Panc1 (cell line): ENCODE measurements at regions not wholly inside any gene's neighbourhood (a gene's known extent, or its start where the extent isn't known, plus 50 kb on each side); places are given as distances from the start of the nearest gene placed in this dataset.

Experiments
- ATAC-seq: fragments of 200-7000 bp; cut with Tn5 transposase; 2 replicates; pipeline ENCODE4 v1.9.1; 2020; ENCODE audit warnings: mild to moderate bottlenecking, moderate library complexity
- BruUV-seq: library from RNA; stranded (reverse); fragments of 400-500 nt; replicated peaks from 2 replicates; lab custom pipeline; 2021; lab: Mats Ljungman, UMichigan
- CTCF ChIA-PET: fragments of 300-600 bp; sonication (Branson Sonifier 250); formaldehyde crosslinking; loops from one replicate; lab custom pipeline; 2022; ENCODE audit warnings: antibody characterized with exemption; lab: Charles Lee
- POLR2A ChIA-PET: fragments of 300-600 bp; sonication (Branson Sonifier 250); formaldehyde crosslinking; loops from one replicate; lab custom pipeline; 2022; ENCODE audit warnings: antibody characterized with exemption; lab: Charles Lee
- DNase-seq: peaks from one replicate; pipeline ENCODE4 v3.0.0-alpha.2; 2010; ENCODE audit warnings: low read depth, low spot score
- H3K27ac ChIP-seq: 2 replicates; pipeline ENCODE4 v1.5.1; 2011; ENCODE audit warnings: mild to moderate bottlenecking, low read length, inconsistent platforms
- H3K27me3 ChIP-seq: fragments of 200-500 bp; sonication (Bioruptor generic); 2 replicates; pipeline ENCODE4 v1.6.0; 2014; ENCODE audit warnings: low read length, inconsistent platforms; ENCODE audit not compliant: control insufficient read depth, insufficient read depth
- H3K36me3 ChIP-seq: fragments of 200-500 bp; sonication (Bioruptor generic); 2 replicates; pipeline ENCODE4 v1.5.1; 2014; ENCODE audit warnings: inconsistent platforms, mild to moderate bottlenecking, low read length, moderate library complexity; ENCODE audit not compliant: control insufficient read depth, insufficient read depth
- H3K4me1 ChIP-seq: 2 replicates; pipeline ENCODE4 v1.5.1; 2011; ENCODE audit warnings: inconsistent platforms, mild to moderate bottlenecking, low read length, moderate library complexity; ENCODE audit not compliant: control insufficient read depth, insufficient read depth
- H3K4me3 ChIP-seq, 2 experiments: 2 replicates each; pipeline ENCODE4 v1.5.1; 2011 to 2012; ENCODE audit warnings: low read depth in 2 of 2, low read length in 2 of 2, mild to moderate bottlenecking in 2 of 2, inconsistent platforms in 1 of 2, moderate library complexity in 1 of 2
- H3K9me3 ChIP-seq: fragments of 200-500 bp; sonication (Bioruptor generic); 2 replicates; pipeline ENCODE4 v1.5.1; 2014; ENCODE audit warnings: low read depth, mild to moderate bottlenecking, inconsistent platforms, low read length, moderate library complexity; ENCODE audit not compliant: control insufficient read depth, insufficient read depth
- POLR2AphosphoS5 ChIP-seq: IDR thresholded peaks from 2 replicates; pipeline ENCODE4 v1.6.1; 2012; ENCODE audit warnings: mild to moderate bottlenecking, low read depth, low read length, moderate library complexity
- SIN3A ChIP-seq: IDR thresholded peaks from 2 replicates; pipeline ENCODE4 v1.6.1; 2012; ENCODE audit warnings: low read depth, mild to moderate bottlenecking, low read length, moderate library complexity, borderline replicate concordance; ENCODE audit not compliant: insufficient read depth
- TCF7L2 ChIP-seq: IDR thresholded peaks from 2 replicates; pipeline ENCODE4 v1.6.1; 2011; ENCODE audit warnings: mild to moderate bottlenecking, low read depth, low read length, inconsistent platforms
- in situ Hi-C: cut with HindIII; loops from 2 replicates; pipeline ENCODE4 v1.10.0; 2016; ENCODE audit warnings: low sequenced_read_pairs, low pct_unique_long_range_greater_than_20kb
- intact Hi-C: fragments of 100-400 bp; cut with micrococcal nuclease; formaldehyde crosslinking; loops from one replicate; pipeline ENCODE4 v1.10.0; 2022; ENCODE audit not compliant: unreplicated experiment
- TF ChIP-seq, protein P1 (sequence below), 2 experiments: IDR thresholded peaks; 2 replicates each; pipeline ENCODE4 v1.6.1; 2011 to 2012; ENCODE audit warnings: low read depth in 2 of 2, control low read depth in 1 of 2, low read length in 1 of 2, mild to moderate bottlenecking in 1 of 2, moderate library complexity in 1 of 2; ENCODE audit not compliant: insufficient read depth in 1 of 2
- TF ChIP-seq, protein P2 (sequence below): fragments of 450-650 bp; IDR thresholded peaks from 2 replicates; pipeline ENCODE4 v1.5.1; 2017; ENCODE audit warnings: mild to moderate bottlenecking

DNA sequence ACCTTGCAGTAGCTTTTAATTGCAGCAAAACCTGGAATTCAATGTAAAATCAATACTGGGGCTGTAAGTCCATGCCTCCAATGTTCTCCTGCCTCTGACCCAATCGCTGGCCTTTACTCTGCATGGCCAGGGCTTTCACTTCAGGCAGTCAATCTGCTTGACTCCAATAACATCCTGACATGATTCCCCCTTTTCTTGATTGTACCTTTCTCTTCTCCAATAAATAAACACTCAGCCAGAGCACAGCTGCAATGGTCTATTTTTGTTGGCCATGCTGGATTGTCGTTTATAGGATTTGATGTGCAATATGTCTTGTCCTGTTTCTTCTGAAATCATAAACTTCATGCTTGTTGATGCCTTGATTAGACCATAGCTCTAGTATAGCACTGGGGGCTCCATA, 97.8 kb upstream of the COL1A2 start:
- Histone ChIP-seq H3K36me3 (no peaks in the 10 kb centered on the region), H3K27me3 (no peaks in the 10 kb centered on the region), H3K9me3 (no peaks in the 10 kb centered on the region), H3K27ac (no peak overlapping the region), H3K4me1 (peaks cover 7% of the 10 kb centered on the region), H3K4me3 (no peak overlapping the region)
- DNase-seq (no peak), ATAC-seq (no peak)
- TF ChIP-seq SIN3A (no peak), POLR2AphosphoS5 (no peak), TCF7L2 (no peak)
- TF ChIP-seq, protein P1, sequence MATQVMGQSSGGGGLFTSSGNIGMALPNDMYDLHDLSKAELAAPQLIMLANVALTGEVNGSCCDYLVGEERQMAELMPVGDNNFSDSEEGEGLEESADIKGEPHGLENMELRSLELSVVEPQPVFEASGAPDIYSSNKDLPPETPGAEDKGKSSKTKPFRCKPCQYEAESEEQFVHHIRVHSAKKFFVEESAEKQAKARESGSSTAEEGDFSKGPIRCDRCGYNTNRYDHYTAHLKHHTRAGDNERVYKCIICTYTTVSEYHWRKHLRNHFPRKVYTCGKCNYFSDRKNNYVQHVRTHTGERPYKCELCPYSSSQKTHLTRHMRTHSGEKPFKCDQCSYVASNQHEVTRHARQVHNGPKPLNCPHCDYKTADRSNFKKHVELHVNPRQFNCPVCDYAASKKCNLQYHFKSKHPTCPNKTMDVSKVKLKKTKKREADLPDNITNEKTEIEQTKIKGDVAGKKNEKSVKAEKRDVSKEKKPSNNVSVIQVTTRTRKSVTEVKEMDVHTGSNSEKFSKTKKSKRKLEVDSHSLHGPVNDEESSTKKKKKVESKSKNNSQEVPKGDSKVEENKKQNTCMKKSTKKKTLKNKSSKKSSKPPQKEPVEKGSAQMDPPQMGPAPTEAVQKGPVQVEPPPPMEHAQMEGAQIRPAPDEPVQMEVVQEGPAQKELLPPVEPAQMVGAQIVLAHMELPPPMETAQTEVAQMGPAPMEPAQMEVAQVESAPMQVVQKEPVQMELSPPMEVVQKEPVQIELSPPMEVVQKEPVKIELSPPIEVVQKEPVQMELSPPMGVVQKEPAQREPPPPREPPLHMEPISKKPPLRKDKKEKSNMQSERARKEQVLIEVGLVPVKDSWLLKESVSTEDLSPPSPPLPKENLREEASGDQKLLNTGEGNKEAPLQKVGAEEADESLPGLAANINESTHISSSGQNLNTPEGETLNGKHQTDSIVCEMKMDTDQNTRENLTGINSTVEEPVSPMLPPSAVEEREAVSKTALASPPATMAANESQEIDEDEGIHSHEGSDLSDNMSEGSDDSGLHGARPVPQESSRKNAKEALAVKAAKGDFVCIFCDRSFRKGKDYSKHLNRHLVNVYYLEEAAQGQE (IDR thresholded peaks at IDR 0.05; ENCODE audit: insufficient read depth in 1 of 2, low read depth in 2 of 2, low read length in 1 of 2), result no peak
- TF ChIP-seq, protein P2, sequence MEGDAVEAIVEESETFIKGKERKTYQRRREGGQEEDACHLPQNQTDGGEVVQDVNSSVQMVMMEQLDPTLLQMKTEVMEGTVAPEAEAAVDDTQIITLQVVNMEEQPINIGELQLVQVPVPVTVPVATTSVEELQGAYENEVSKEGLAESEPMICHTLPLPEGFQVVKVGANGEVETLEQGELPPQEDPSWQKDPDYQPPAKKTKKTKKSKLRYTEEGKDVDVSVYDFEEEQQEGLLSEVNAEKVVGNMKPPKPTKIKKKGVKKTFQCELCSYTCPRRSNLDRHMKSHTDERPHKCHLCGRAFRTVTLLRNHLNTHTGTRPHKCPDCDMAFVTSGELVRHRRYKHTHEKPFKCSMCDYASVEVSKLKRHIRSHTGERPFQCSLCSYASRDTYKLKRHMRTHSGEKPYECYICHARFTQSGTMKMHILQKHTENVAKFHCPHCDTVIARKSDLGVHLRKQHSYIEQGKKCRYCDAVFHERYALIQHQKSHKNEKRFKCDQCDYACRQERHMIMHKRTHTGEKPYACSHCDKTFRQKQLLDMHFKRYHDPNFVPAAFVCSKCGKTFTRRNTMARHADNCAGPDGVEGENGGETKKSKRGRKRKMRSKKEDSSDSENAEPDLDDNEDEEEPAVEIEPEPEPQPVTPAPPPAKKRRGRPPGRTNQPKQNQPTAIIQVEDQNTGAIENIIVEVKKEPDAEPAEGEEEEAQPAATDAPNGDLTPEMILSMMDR, result no peak
- ChIA-PET POLR2A (no interaction called here), CTCF (interaction anchor here (3.0 kb wide), 1 partner anchor 98 kb away, joined by 19 read pairs; the partner anchor contains the start of gene COL1A2)
- in situ Hi-C loops (no loop called here), intact Hi-C loops (no loop called here)
- BruUV-seq, result no TSS peak

DNA sequence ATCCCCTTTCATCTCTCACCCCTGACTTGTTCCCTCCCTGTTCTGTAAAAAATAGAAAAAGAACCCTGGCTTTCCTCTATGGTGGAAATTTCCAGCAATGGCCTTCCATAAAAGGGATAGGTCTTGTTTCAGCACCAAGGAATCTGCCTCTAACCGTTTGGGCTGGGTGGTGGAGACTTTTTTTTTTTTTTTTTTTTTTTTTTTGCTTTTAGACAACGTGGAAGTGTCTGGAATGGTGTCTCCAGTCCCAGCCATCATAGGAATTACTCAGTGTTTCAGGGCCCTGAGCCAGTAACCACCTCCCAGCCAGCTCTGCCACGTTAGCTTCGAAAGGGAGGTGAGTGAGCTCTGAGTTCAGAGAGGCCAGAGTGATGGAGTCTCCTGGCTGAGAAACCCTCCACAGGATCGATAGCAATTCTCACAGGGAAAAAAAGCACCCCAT, 97.3 kb upstream of the COL1A2 start:
- POLR2A ChIA-PET, result no interaction called here
- TF ChIP-seq TCF7L2, result no peak
- no TSS peak for BruUV-seq
- no peak for DNase-seq
- Histone ChIP-seq H3K4me1 (peaks cover 7% of the 10 kb centered on the region), H3K4me3 (no peak overlapping the region), H3K27me3 (no peaks in the 10 kb centered on the region), H3K9me3 (no peaks in the 10 kb centered on the region), H3K27ac (no peak overlapping the region), H3K36me3 (no peaks in the 10 kb centered on the region)
- intact Hi-C loops, result no loop called here
- ATAC-seq, result no peak
- in situ Hi-C loops, result no loop called here
- CTCF ChIA-PET, result interaction anchor here (3.0 kb wide), 1 partner anchor 97 kb away, joined by 19 read pairs; the partner anchor contains the start of gene COL1A2

DNA sequence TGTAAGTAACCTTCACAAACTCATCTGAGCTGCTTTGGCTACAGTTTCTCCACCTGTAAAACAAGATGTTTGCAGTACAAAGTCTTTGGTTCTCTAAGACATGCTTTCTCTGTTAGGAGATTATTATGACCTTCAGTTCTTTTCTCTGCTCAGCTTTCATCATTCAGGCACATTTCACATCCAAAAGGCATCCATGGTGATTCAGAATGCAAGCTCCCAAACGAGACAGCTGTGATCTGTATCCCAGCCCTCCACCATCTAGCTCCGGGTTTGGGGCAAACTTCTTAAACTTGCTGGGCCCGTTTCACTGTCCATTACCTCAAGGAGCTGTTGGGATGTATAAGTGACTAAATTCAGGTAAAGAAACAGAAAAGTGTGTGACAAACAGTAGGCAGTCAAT, 95.8 kb upstream of the COL1A2 start:
- no peak overlapping the region for H3K27ac ChIP-seq

More for the DNA sequence above, 95.8 kb upstream of the COL1A2 start:
- Histone ChIP-seq H3K4me3 (no peak overlapping the region), H3K4me1 (peaks cover 7% of the 10 kb centered on the region), H3K27me3 (no peaks in the 10 kb centered on the region), H3K36me3 (no peaks in the 10 kb centered on the region), H3K9me3 (no peaks in the 10 kb centered on the region)
- ATAC-seq (no peak), DNase-seq (no peak)
- no TSS peak for BruUV-seq
- CTCF ChIA-PET, result interaction anchor here (1.3 kb wide), 1 partner anchor 11 kb away, joined by 3 read pairs; no protein-coding TSS in a partner anchor
- intact Hi-C loops, result no loop called here
- in situ Hi-C loops, result no loop called here
- TF ChIP-seq POLR2AphosphoS5 (no peak), SIN3A (no peak), TCF7L2 (no peak)
- TF ChIP-seq, protein P2, result no peak
- TF ChIP-seq, protein P1 (IDR thresholded peaks at IDR 0.05; ENCODE audit: insufficient read depth in 1 of 2, low read depth in 2 of 2, low read length in 1 of 2), result no peak
- POLR2A ChIA-PET, result no interaction called here
